ENCODE measurements at regions not wholly inside any gene's neighbourhood (a gene's known extent, or its start where the extent isn't known, plus 50 kb on each side); places are given as distances from the start of the nearest gene placed in this dataset.

DNA sequence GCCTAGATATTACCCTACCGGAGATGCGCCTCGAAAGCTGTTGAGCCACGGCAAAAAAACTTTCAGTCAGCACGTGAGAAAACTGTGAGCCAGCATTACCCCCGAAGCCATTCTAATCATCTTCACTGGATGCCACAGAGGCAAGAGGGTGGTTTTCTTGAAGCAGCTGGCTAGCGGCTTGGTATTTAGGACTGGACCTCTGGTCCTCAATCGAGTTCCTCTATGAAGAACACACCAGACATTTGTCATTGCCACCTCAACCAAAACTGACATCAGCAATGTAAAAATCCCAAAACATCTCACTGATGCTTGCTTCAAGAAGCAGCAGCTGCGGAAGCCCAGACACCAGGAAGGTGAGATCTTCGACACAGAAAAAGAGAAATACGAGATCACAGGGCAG is 52.8 kb upstream of the SLC66A3 start:
- no peak for DNase-seq (ENCODE audit: low spot score)

DNA sequence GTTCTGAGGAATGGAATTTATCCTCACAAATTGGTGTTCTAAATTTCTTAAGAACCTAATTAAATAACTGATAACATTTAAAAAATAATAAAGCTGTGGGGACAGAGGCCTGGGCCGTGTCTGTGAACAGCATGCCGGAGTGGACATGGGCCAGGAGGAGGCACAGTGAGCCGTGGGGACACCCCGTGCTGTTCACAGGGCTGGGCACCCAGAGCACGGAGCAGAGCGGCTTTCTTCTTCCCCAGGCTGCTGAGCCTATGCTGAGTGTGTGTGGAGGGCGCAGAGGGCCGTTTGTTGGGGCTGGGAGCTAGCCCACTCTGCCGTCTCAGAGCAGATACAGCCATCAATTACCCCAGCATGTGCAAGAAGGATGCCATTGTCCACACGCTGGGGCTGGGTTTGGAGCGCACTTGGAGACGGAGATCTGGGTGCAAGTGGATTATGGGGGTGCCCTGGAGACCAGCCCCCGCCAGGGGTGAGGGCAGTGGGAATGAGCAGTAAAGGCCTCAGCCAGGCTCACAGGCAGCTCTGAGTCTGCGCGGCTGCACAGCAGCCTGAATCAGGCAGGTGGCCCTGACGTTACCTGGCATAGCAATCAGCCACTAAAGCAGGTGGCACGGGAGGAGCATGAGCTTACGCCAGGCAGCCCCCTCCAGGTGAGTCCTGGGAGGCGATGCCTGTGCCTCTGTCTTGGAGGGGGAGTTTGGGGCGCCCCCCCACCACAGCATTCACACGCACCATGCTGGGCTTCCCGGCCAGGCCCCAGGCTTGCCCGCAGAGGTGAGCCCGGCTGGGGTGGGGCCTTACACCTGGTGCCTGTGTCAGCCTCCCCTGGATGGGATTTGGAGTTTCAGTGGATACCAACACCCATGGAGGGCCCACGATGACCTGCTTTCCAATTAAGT is 52.1 kb upstream of the SLC66A3 start:
- no peak for DNase-seq (ENCODE audit: low spot score)

DNA sequence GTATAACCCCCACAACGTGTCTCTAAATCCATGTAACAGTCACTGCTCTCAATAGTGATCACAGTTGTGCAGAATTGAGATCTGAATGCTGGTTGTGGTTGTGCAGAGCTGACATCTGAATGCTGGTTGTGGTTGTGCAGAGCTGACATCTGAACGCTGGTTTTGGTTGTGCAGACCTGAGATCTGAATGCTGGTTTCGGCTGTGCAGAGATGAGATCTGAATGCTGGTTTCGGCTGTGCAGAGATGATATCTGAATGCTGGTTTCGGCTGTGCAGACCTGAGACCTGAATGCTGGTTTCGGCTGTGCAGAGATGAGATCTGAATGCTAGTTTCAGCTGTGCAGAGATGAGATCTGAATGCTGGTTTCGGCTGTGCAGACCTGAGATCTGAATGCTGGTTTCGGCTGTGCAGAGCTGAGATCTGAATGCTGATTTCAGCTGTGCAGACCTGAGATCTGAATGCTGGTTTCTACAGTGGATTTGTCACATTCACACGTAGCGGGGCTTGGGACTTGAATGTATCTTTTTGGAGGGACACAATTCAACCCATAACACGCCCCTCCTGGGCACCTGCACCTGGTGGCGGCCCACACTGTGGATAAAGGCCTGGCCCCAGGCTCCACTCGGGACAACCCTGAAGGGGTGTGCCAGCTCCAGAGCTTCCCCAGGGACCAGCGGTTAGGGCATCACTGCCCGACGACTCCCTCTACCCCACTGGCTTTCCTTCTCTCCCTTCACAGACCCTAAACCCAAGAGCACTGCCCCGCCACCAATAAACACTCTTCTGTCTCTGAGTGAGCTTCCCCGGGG is 51.1 kb upstream of the SLC66A3 start:
- DNase-seq (ENCODE audit: low spot score), result no peak

DNA sequence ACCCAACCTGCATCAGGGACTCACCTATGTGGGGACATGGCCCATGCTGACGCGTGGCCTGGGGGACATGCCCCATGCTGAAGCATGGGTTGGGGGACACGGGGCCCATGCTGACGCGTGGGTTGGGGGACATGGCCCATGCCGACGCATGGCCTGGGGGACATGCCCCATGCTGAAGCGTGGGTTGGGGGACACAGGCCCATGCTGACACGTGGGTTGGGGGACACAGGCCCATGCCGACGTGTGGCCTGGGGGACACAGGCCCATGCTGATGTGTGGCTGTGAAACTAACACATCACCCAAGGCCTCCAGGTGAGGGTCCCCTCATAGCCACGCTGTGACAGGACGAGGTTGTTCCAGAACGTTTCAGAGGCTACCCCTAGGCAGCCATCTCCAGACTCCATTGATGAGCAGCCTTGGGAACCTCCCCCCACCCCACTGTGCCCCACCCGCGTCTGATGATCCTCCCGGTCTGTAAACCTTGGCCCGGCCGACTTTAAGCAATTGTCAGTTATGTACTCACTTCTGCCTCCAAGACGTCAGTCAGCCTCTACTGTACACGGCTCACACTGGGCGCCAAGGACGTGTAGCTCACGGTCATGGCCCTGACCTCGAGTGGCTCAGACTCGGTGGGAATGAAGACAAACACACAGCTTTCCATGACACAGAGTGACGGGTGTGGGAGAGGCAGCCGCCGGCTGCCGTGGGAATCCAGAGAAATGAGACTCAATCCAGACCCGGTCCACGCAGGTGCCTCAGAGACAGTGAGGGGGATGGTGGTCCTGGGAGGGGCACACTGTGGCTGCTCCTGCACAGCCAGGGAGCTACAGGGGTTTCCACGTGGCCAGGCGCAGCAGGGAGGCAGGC is 50.2 kb upstream of the SLC66A3 start:
- no peak for DNase-seq (ENCODE audit: low spot score)
